ENCODE measurements at regions not wholly inside any gene's neighbourhood (a gene's known extent, or its start where the extent isn't known, plus 50 kb on each side); places are given as distances from the start of the nearest gene placed in this dataset.
"Not testable (repeated sequence)": the region's sequence is repeated elsewhere in the genome, so short reads cannot be mapped to it uniquely, and the experiment has no call there.

- TF ChIP-seq ZNF436 (CRISPR knock-in tag; IDR thresholded peaks at IDR 0.05), result 0 out of 2 replicates have a peak, but pooled peaks have one; percentile 44
- peak; percentile 77 for TF ChIP-seq NCOA4 (IDR thresholded peaks at IDR 0.05; ENCODE audit: partially characterized antibody)
- peak; percentile 51 for TF ChIP-seq MEIS2 (IDR thresholded peaks at IDR 0.05; ENCODE audit: partially characterized antibody)
- peak; percentile 65; the same call in 1 of the 2 replicates for TF ChIP-seq ZBTB5 (IDR thresholded peaks at IDR 0.05)
- peak; percentile 72 for TF ChIP-seq SMARCA4 (IDR thresholded peaks at IDR 0.05)
- 0 out of 2 replicates have a peak, but pooled peaks have one; percentile 50 for TF ChIP-seq SMARCC2 (IDR thresholded peaks at IDR 0.05; ENCODE audit: low read depth)
- peak; percentile 20; the same call in 1 of the 2 replicates for TF ChIP-seq TOE1 (IDR thresholded peaks at IDR 0.05; ENCODE audit: borderline replicate concordance)
- TF ChIP-seq TOE1 (CRISPR knock-in tag; IDR thresholded peaks at IDR 0.05; ENCODE audit: borderline replicate concordance, low read depth), result not testable (repeated sequence)
- TF ChIP-seq TSC22D4 (tag; IDR thresholded peaks at IDR 0.05), result peak; percentile 78; the same call in 1 of the 2 replicates
- TF ChIP-seq ELF4 (CRISPR knock-in tag; IDR thresholded peaks at IDR 0.05), result peak; percentile 28; the same call in 1 of the 2 replicates
- TF ChIP-seq MTA1 (IDR thresholded peaks at IDR 0.05; ENCODE audit: borderline replicate concordance), result peak; percentile 45; the same call in 1 of the 2 replicates
- TF ChIP-seq HIVEP1 (CRISPR knock-in tag; IDR thresholded peaks at IDR 0.05), result 0 out of 2 replicates have a peak, but pooled peaks have one; percentile 40
- 0 out of 4 replicates have a peak, but pooled peaks of 1 of the 2 experiments have one; percentile 18 for TF ChIP-seq NRF1 (conservative IDR thresholded peaks at IDR 0.05 in 1 of 2, IDR thresholded peaks at IDR 0.05 in 1 of 2)
- TF ChIP-seq NKRF (IDR thresholded peaks at IDR 0.05; ENCODE audit: borderline replicate concordance), result peak; percentile 82; the same call in 1 of the 2 replicates
These were observed 528.2 kb downstream of the CWH43 start (continued) for GRCh38 chr4:49514171-49514699.

GRCh38 chr4:49514841-49515240 is 528.8 kb downstream of the CWH43 start:
- H3K9me1 ChIP-seq (ENCODE audit: control insufficient read depth, insufficient read depth, low read length); H3K4me3 ChIP-seq; H3K4me2 ChIP-seq (ENCODE audit: insufficient read depth, low read length); H3K36me3 ChIP-seq (ENCODE audit: control insufficient read depth, insufficient read depth, low read length); CTCF ChIA-PET (ENCODE audit: low intra/inter-chr PET ratio); H4K20me1 ChIP-seq (replicated peaks; ENCODE audit: control insufficient read depth, insufficient read depth, low read length); H3K27ac ChIP-seq (ENCODE audit: extremely low read depth, low read depth, low read length); H2AFZ ChIP-seq (ENCODE audit: low read depth, low read length); H3K79me2 ChIP-seq (ENCODE audit: control insufficient read depth, insufficient read depth, low read length); intact Hi-C loops (cut with micrococcal nuclease); ATAC-seq; DNase-seq (ENCODE audit: extremely low read depth in 1 of 4, low spot score in 3 of 4); FAIRE-seq; POLR2A ChIA-PET; H3K9ac ChIP-seq (ENCODE audit: insufficient read depth in 1 of 2, low read depth in 2 of 2, low read length in 2 of 2); BruUV-seq (replicated peaks); H3K9me3 ChIP-seq (replicated peaks; ENCODE audit: control insufficient read depth, insufficient read depth, low read depth, low read length): not testable (repeated sequence)
- WGBS (ENCODE audit: insufficient coverage, low coverage, missing lambda C conversion rate), result 6% methylated on average over 6 of the region's 6 CpGs
- in situ Hi-C loops (cut with MboI), result loop anchor here (5.0 to 10.0 kb wide), 2 partner anchors 60 to 198 kb away; no protein-coding TSS in a partner anchor
- Histone ChIP-seq H3K27me3 (ENCODE audit: control insufficient read depth in 2 of 2, insufficient read depth in 2 of 2, low read length in 2 of 2) (peaks cover 0 to 16% of the 10 kb centered on the region in 2 experiments; a peak in 1 of 5 replicates), H3K4me1 (replicated peaks in 1 of 2; ENCODE audit: control insufficient read depth in 2 of 2, insufficient read depth in 2 of 2, low read length in 2 of 2) (peaks cover 0 to 10% of the 10 kb centered on the region in 2 experiments; a peak in 2 of 5 replicates)

Data from K562 (cell line).